OCI-LY3 (cell line): ENCODE measurements at regions not wholly inside any gene's neighbourhood (a gene's known extent, or its start where the extent isn't known, plus 50 kb on each side); places are given as distances from the start of the nearest gene placed in this dataset.

Experiments used
- H2AFZ ChIP-seq: fragments of 200-600, 300-600 bp; shearing (Covaris generic); 2 replicates; pipeline ENCODE4 v1.6.0; 2014; ENCODE audit warnings: antibody characterized with exemption, low read depth, low read length
- H3K27ac ChIP-seq: fragments of 200-600, 300-600 bp; sonication (generic); 2 replicates; pipeline ENCODE4 v1.5.1; 2014; ENCODE audit warnings: mild to moderate bottlenecking, low read length, moderate library complexity, mixed read lengths
- H3K27me3 ChIP-seq: fragments of 200-600, 300-600 bp; sonication (generic); 2 replicates; pipeline ENCODE4 v1.6.1; 2014; ENCODE audit warnings: low read depth, low read length, mixed read lengths
- H3K36me3 ChIP-seq: fragments of 200-600, 300-600 bp; sonication (generic); replicated peaks from 2 replicates; pipeline ENCODE3; 2014; ENCODE audit warnings: low read depth, low read length, mixed read lengths
- H3K4me1 ChIP-seq: fragments of 300-600, 200-600 bp; sonication (generic); 2 replicates; pipeline ENCODE4 v1.6.1; 2014; ENCODE audit warnings: low read length, mixed read lengths
- H3K4me2 ChIP-seq: fragments of 200-600, 300-600 bp; sonication (generic); 2 replicates; pipeline ENCODE4 v1.6.1; 2014; ENCODE audit warnings: low read length, mixed read lengths
- H3K4me3 ChIP-seq: fragments of 300-600, 200-600 bp; sonication (generic); 2 replicates; pipeline ENCODE4 v1.5.1; 2014; ENCODE audit warnings: antibody characterized with exemption, mild to moderate bottlenecking, low read length, moderate library complexity
- H3K79me2 ChIP-seq: fragments of 300-600, 200-600 bp; shearing (Covaris generic); 2 replicates; pipeline ENCODE4 v1.6.1; 2014; ENCODE audit warnings: mild to moderate bottlenecking, low read length, mixed read lengths
- H3K9ac ChIP-seq: fragments of 300-600, 200-600 bp; shearing (Covaris generic); 2 replicates; pipeline ENCODE4 v1.6.0; 2014; ENCODE audit warnings: mild to moderate bottlenecking, low read length, moderate library complexity
- H3K9me3 ChIP-seq: fragments of 200-600, 300-600 bp; shearing (Covaris generic); 2 replicates; pipeline ENCODE4 v1.6.1; 2014; ENCODE audit warnings: low read length, mixed read lengths; ENCODE audit not compliant: insufficient read depth
- H4K20me1 ChIP-seq: fragments of 200-600, 300-600 bp; sonication (generic); 2 replicates; pipeline ENCODE4 v1.6.1; 2016; ENCODE audit warnings: low read length, mixed read lengths; ENCODE audit not compliant: insufficient read depth
- CTCF ChIP-seq: fragments of 200-600, 300-600 bp; sonication (generic); IDR thresholded peaks from 2 replicates; pipeline ENCODE4 v1.5.1; 2014; ENCODE audit warnings: antibody characterized with exemption, low read length, low read depth
- EZH2phosphoT487 ChIP-seq: fragments of 200-600 bp; shearing (Covaris generic); IDR thresholded peaks from 2 replicates; pipeline ENCODE4 v1.6.1; 2018; ENCODE audit warnings: antibody characterized with exemption, mixed run types, low read depth

GRCh38 chr15:69820819-69821218 is 276.9 kb downstream of the TLE3 start:
- Histone ChIP-seq H3K36me3 (no peaks in the 10 kb centered on the region), H3K4me1 (no peaks in the 10 kb centered on the region), H3K79me2 (no peaks in the 10 kb centered on the region), H3K4me3 (no peak overlapping the region), H3K4me2 (no peak overlapping the region), H3K9me3 (no peaks in the 10 kb centered on the region), H3K27me3 (peaks cover 72% of the 10 kb centered on the region), H3K27ac (no peak overlapping the region), H4K20me1 (no peaks in the 10 kb centered on the region), H2AFZ (no peak overlapping the region), H3K9ac (no peak overlapping the region)
- TF ChIP-seq EZH2phosphoT487 (no peak), CTCF (no peak)

- Histone ChIP-seq H3K9ac (no peak overlapping the region), H3K4me3 (no peak overlapping the region), H3K4me2 (no peak overlapping the region), H2AFZ (no peak overlapping the region), H3K9me3 (no peaks in the 10 kb centered on the region), H3K4me1 (no peaks in the 10 kb centered on the region), H4K20me1 (no peaks in the 10 kb centered on the region), H3K27ac (no peak overlapping the region), H3K79me2 (no peaks in the 10 kb centered on the region), H3K27me3 (peaks cover 73% of the 10 kb centered on the region), H3K36me3 (no peaks in the 10 kb centered on the region)
- TF ChIP-seq CTCF (no peak), EZH2phosphoT487 (no peak)
Observed at GRCh38 chr15:69823223-69823907, 274.4 kb downstream of the TLE3 start.

- H3K27ac ChIP-seq = no peak overlapping the region
- no peak overlapping the region for H3K4me3 ChIP-seq
- no peaks in the 10 kb centered on the region for H3K4me1 ChIP-seq
- H2AFZ ChIP-seq = no peak overlapping the region
- TF ChIP-seq EZH2phosphoT487 (no peak), CTCF (no peak)
- peaks cover 71% of the 10 kb centered on the region for H3K27me3 ChIP-seq
- no peak overlapping the region for H3K4me2 ChIP-seq
- no peaks in the 10 kb centered on the region for H3K79me2 ChIP-seq
- no peaks in the 10 kb centered on the region for H3K36me3 ChIP-seq
- H3K9ac ChIP-seq = no peak overlapping the region
- H4K20me1 ChIP-seq = no peaks in the 10 kb centered on the region
- no peaks in the 10 kb centered on the region for H3K9me3 ChIP-seq
Observed at GRCh38 chr15:69824075-69824876, 273.4 kb downstream of the TLE3 start.

- H3K36me3 ChIP-seq = no peaks in the 10 kb centered on the region
- no peak overlapping the region for H3K9ac ChIP-seq
- H3K4me1 ChIP-seq = no peaks in the 10 kb centered on the region
- peaks cover 70% of the 10 kb centered on the region for H3K27me3 ChIP-seq
- H4K20me1 ChIP-seq = no peaks in the 10 kb centered on the region
- no peak overlapping the region for H3K4me3 ChIP-seq
- no peaks in the 10 kb centered on the region for H3K9me3 ChIP-seq
- no peak overlapping the region for H2AFZ ChIP-seq
- TF ChIP-seq CTCF (no peak), EZH2phosphoT487 (no peak)
- H3K79me2 ChIP-seq = no peaks in the 10 kb centered on the region
- H3K27ac ChIP-seq = no peak overlapping the region
- H3K4me2 ChIP-seq = no peak overlapping the region
Observed at GRCh38 chr15:69824877-69825406, 272.8 kb downstream of the TLE3 start.
